NT2/D1 (cell line): ENCODE measurements at regions not wholly inside any gene's neighbourhood (a gene's known extent, or its start where the extent isn't known, plus 50 kb on each side); places are given as distances from the start of the nearest gene placed in this dataset.

Source experiments
- DNase-seq: peaks from one replicate; pipeline ENCODE4 v3.0.0-alpha.2; 2011; ENCODE audit warnings: low read depth, low spot score
- H3K27me3 ChIP-seq: 2 replicates; pipeline ENCODE4 v1.6.0; 2011; ENCODE audit warnings: mild to moderate bottlenecking; ENCODE audit not compliant: insufficient read length, insufficient read depth
- H3K36me3 ChIP-seq: 2 replicates; pipeline ENCODE4 v1.6.1; 2011; ENCODE audit warnings: mild to moderate bottlenecking, low read length, mixed read lengths; ENCODE audit not compliant: insufficient read depth, insufficient read length
- H3K4me1 ChIP-seq: 2 replicates; pipeline ENCODE4 v1.5.1; 2011; ENCODE audit not compliant: insufficient read depth, insufficient read length
- H3K4me3 ChIP-seq: 2 replicates; pipeline ENCODE4 v1.5.1; 2011; ENCODE audit warnings: low read depth; ENCODE audit not compliant: insufficient read length
- H3K9ac ChIP-seq: 2 replicates; pipeline ENCODE4 v1.6.0; 2011; ENCODE audit warnings: low read depth; ENCODE audit not compliant: insufficient read length
- H3K9me3 ChIP-seq: 2 replicates; pipeline ENCODE4 v1.5.1; 2011; ENCODE audit warnings: mild to moderate bottlenecking, low read length; ENCODE audit not compliant: insufficient read depth
- SUZ12 ChIP-seq: IDR thresholded peaks from 2 replicates; pipeline ENCODE4 v1.6.1; 2011; ENCODE audit not compliant: insufficient read length, insufficient read depth; ENCODE audit errors: extremely low read depth
- YY1 ChIP-seq: IDR thresholded peaks from 2 replicates; pipeline ENCODE4 v1.6.1; 2011; ENCODE audit not compliant: insufficient read length, insufficient read depth
- ZNF274 ChIP-seq: IDR thresholded peaks from 2 replicates; pipeline ENCODE4 v1.6.1; 2011; ENCODE audit warnings: mild to moderate bottlenecking, low read depth, low read length

- DNase-seq: no peak
- Histone ChIP-seq H3K4me3 (no peak overlapping the region), H3K9ac (no peak overlapping the region), H3K27me3 (no peaks in the 10 kb centered on the region), H3K36me3 (no peaks in the 10 kb centered on the region), H3K4me1 (peaks cover 12% of the 10 kb centered on the region), H3K9me3 (no peaks in the 10 kb centered on the region)
- TF ChIP-seq SUZ12 (no peak), YY1 (no peak), ZNF274 (no peak)
Observed at GRCh38 chr1:22393587-22393986, 58.1 kb upstream of the ZBTB40 start.

GRCh38 chr1:22398656-22399420 is 52.8 kb upstream of the ZBTB40 start:
- Histone ChIP-seq H3K27me3 (no peaks in the 10 kb centered on the region), H3K4me3 (no peak overlapping the region), H3K4me1 (no peaks in the 10 kb centered on the region), H3K9me3 (no peaks in the 10 kb centered on the region), H3K36me3 (no peaks in the 10 kb centered on the region), H3K9ac (no peak overlapping the region)
- TF ChIP-seq YY1 (no peak), SUZ12 (no peak), ZNF274 (no peak)
- no peak for DNase-seq

- H3K9ac ChIP-seq: no peak overlapping the region
- DNase-seq: no peak
- H3K4me3 ChIP-seq: no peak overlapping the region
- no peaks in the 10 kb centered on the region for H3K27me3 ChIP-seq
- no peaks in the 10 kb centered on the region for H3K36me3 ChIP-seq
- TF ChIP-seq ZNF274 (no peak), SUZ12 (no peak), YY1 (no peak)
- H3K4me1 ChIP-seq: no peaks in the 10 kb centered on the region
- no peaks in the 10 kb centered on the region for H3K9me3 ChIP-seq
Observed at GRCh38 chr1:22399421-22400091, 52.1 kb upstream of the ZBTB40 start.
